ENCODE measurements at regions not wholly inside any gene's neighbourhood (a gene's known extent, or its start where the extent isn't known, plus 50 kb on each side); places are given as distances from the start of the nearest gene placed in this dataset.

DNA sequence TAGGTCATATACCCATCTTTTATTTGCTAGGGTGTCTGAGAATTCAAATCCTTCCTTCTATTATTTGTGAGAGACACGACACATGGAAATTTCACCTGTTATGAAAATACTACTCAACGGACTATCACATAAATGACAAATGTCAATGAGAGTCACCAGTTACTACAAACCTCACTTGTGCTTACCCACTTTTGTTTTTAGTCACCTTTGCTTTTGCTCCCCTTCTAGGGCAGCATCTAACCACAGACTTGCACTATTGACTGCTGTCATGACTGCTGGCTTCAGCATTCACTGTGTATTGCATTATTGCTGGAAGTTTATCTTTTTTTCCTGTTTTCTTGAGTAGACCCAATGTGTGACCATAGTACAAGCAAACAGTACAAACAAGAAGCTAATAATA, 1048.0 kb downstream of the PLA2G4A start:
- no peaks in the 10 kb centered on the region for H3K27me3 ChIP-seq
- no peaks in the 10 kb centered on the region for H3K36me3 ChIP-seq
- TF ChIP-seq EP300 (IDR thresholded peaks at IDR 0.05) (no peak), POLR2AphosphoS5 (IDR thresholded peaks at IDR 0.05) (no peak)
- TF ChIP-seq, protein P1, sequence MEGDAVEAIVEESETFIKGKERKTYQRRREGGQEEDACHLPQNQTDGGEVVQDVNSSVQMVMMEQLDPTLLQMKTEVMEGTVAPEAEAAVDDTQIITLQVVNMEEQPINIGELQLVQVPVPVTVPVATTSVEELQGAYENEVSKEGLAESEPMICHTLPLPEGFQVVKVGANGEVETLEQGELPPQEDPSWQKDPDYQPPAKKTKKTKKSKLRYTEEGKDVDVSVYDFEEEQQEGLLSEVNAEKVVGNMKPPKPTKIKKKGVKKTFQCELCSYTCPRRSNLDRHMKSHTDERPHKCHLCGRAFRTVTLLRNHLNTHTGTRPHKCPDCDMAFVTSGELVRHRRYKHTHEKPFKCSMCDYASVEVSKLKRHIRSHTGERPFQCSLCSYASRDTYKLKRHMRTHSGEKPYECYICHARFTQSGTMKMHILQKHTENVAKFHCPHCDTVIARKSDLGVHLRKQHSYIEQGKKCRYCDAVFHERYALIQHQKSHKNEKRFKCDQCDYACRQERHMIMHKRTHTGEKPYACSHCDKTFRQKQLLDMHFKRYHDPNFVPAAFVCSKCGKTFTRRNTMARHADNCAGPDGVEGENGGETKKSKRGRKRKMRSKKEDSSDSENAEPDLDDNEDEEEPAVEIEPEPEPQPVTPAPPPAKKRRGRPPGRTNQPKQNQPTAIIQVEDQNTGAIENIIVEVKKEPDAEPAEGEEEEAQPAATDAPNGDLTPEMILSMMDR (IDR thresholded peaks at IDR 0.05) = no peak
- no peaks in the 10 kb centered on the region for H3K9me3 ChIP-seq
- WGBS, 2 donors = 91% methylated on average over 2 of the region's 2 CpGs
- no peak overlapping the region for H3K27ac ChIP-seq
- H3K4me3 ChIP-seq = no peak overlapping the region
- no peaks in the 10 kb centered on the region for H3K4me1 ChIP-seq
- intact Hi-C loops (cut with DNase I) = no loop called here
- no peak for DNase-seq

DNA sequence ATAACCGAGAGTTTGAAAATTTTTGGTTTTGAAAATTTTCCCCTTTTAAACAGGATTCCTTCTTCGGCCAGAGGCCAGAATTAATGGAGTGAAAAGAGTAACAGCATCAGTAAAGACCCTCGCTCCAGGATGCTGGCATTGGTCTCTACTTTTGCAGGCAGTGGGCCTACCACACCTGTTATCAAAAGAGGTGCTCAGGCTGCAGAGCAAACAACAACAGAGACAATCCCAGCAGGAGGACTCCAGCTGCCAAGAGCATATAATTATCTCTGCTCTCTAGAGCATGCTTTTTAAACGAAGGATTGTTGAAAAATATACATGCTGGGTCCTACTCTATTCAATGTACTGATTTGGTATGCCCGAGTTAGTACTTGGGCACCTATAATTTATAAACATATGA, 1048.5 kb downstream of the PLA2G4A start:
- WGBS, 2 donors = 66 to 69% methylated on average over 5 of the region's 5 CpGs
- no peaks in the 10 kb centered on the region for H3K27me3 ChIP-seq
- no peaks in the 10 kb centered on the region for H3K4me1 ChIP-seq
- intact Hi-C loops (cut with DNase I) = no loop called here
- H3K27ac ChIP-seq = no peak overlapping the region
- no peak for DNase-seq
- TF ChIP-seq, protein P1 (IDR thresholded peaks at IDR 0.05) = no peak
- no peak for TF ChIP-seq POLR2AphosphoS5 (IDR thresholded peaks at IDR 0.05)
- TF ChIP-seq EP300 (IDR thresholded peaks at IDR 0.05) = no peak
- TF ChIP-seq POLR2A (IDR thresholded peaks at IDR 0.05) = no peak
- no peaks in the 10 kb centered on the region for H3K9me3 ChIP-seq
- no peak overlapping the region for H3K4me3 ChIP-seq
- no peaks in the 10 kb centered on the region for H3K36me3 ChIP-seq

DNA sequence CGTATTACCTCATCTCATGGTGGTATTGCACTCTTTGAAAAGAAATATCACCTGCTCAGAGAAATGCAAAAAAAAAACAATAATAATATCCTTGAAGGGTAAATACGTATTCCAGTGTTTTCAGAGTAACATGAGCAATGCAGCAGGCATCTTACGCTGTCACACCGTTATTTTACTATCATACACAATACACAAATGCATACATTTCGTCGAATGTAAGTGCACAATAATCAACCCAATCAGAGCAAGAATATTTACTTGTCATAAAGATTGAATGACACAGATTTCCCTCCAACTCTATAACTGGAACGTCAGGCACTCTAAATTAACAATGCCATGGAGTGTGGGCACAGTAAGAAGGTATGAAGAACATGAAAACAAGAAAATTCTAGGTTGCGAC, 1050.1 kb downstream of the PLA2G4A start:
- Histone ChIP-seq H3K9me3 (no peaks in the 10 kb centered on the region), H3K4me3 (no peak overlapping the region), H3K27me3 (no peaks in the 10 kb centered on the region), H3K27ac (no peak overlapping the region), H3K36me3 (no peaks in the 10 kb centered on the region), H3K4me1 (no peaks in the 10 kb centered on the region)
- WGBS, 2 donors = 70 to 83% methylated on average over 8 of the region's 8 CpGs
- no peak for DNase-seq
- intact Hi-C loops (cut with DNase I) = no loop called here
- TF ChIP-seq, protein P1 (IDR thresholded peaks at IDR 0.05) = no peak
- TF ChIP-seq POLR2A (IDR thresholded peaks at IDR 0.05) (no peak), EP300 (IDR thresholded peaks at IDR 0.05) (no peak), POLR2AphosphoS5 (IDR thresholded peaks at IDR 0.05) (no peak)

DNA sequence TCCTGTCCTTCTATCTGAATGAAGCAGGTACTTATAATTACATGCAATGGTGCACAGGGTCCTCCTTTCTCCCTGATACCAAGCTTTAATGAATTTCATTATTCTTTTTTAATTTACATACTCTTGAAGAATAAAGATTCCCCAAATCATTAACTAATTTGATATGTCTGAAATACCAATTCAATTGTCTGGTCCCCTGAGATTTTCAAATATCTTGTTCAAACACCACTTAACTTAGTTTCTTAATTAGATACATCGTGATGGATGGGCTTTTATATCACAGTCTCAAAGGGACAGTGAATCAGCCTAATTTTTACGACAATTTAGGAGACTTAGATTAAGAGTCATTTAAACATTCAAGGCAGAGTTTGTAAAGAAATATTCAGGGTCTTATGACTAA, 1054.6 kb downstream of the PLA2G4A start:
- H3K4me1 ChIP-seq = no peaks in the 10 kb centered on the region
- H3K27me3 ChIP-seq = no peaks in the 10 kb centered on the region
- no peaks in the 10 kb centered on the region for H3K9me3 ChIP-seq
- 78 to 90% methylated on average over 2 of the region's 2 CpGs for WGBS, 2 donors
- no peak for DNase-seq
- H3K27ac ChIP-seq = no peak overlapping the region
- H3K4me3 ChIP-seq = no peak overlapping the region
- intact Hi-C loops (cut with DNase I) = no loop called here
- H3K36me3 ChIP-seq = no peaks in the 10 kb centered on the region
- TF ChIP-seq EP300 (IDR thresholded peaks at IDR 0.05) = no peak
- TF ChIP-seq, protein P1 (IDR thresholded peaks at IDR 0.05) = no peak
- TF ChIP-seq POLR2A (IDR thresholded peaks at IDR 0.05) = no peak
- no peak for TF ChIP-seq POLR2AphosphoS5 (IDR thresholded peaks at IDR 0.05)

DNA sequence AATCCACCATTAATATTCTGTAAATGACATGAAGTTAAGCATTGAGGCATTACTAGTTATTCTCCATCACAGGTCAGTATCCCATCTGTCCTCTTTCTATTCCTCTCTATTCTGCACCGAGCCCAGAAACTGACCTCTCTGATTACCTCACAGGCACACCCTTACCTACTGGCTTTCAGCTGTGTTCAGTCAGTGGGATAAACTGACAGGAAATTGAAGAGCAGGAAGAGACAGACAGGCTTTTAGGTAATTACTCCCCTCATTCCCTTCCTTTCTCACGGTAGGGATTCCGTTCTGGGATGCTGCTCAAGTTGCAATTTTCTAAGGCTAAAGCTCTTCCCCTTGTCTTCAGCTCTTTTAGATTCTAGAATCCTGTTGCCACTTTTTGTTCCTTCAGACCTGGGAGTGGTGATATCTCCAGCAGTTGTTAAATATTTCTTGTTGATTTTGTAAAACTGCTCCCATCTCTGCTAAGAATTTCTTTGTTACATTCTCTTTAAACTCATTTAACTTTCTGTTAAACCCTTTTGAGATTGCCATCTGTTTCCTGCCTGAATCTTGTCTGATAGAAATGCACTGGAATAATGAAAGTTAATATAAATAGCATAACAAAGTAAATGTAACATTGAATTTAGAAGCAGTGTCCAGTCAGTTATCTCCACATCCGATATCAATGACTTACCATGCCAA, 1063.4 kb downstream of the PLA2G4A start:
- intact Hi-C loops (cut with DNase I) = no loop called here
- Histone ChIP-seq H3K36me3 (no peaks in the 10 kb centered on the region), H3K4me3 (no peak overlapping the region), H3K27me3 (no peaks in the 10 kb centered on the region), H3K4me1 (no peaks in the 10 kb centered on the region), H3K9me3 (no peaks in the 10 kb centered on the region), H3K27ac (no peak overlapping the region)
- TF ChIP-seq, protein P1 (IDR thresholded peaks at IDR 0.05) = no peak
- no peak for TF ChIP-seq EP300 (IDR thresholded peaks at IDR 0.05)
- TF ChIP-seq POLR2A (IDR thresholded peaks at IDR 0.05) = no peak
- no peak for TF ChIP-seq POLR2AphosphoS5 (IDR thresholded peaks at IDR 0.05)
- no peak for DNase-seq
- 45 to 59% methylated on average over 4 of the region's 4 CpGs for WGBS, 2 donors

All from sigmoid colon (tissue), 6 donors.